Loucy (cell line): ENCODE measurements at regions not wholly inside any gene's neighbourhood (a gene's known extent, or its start where the extent isn't known, plus 50 kb on each side); places are given as distances from the start of the nearest gene placed in this dataset.

ENCODE experiments used
- EZH2phosphoT487 ChIP-seq: fragments of 200-600 bp; IDR thresholded peaks from 2 replicates; pipeline ENCODE4 v1.6.1; 2018; ENCODE audit warnings: antibody characterized with exemption, mild to moderate bottlenecking, moderate library complexity, borderline replicate concordance
- TF ChIP-seq, protein P1 (sequence below): fragments of 200-600 bp; sonication (generic); conservative IDR thresholded peaks from 2 replicates; pipeline ENCODE4 v1.5.1; 2014; ENCODE audit warnings: mild to moderate bottlenecking, antibody characterized with exemption, low read length

DNA sequence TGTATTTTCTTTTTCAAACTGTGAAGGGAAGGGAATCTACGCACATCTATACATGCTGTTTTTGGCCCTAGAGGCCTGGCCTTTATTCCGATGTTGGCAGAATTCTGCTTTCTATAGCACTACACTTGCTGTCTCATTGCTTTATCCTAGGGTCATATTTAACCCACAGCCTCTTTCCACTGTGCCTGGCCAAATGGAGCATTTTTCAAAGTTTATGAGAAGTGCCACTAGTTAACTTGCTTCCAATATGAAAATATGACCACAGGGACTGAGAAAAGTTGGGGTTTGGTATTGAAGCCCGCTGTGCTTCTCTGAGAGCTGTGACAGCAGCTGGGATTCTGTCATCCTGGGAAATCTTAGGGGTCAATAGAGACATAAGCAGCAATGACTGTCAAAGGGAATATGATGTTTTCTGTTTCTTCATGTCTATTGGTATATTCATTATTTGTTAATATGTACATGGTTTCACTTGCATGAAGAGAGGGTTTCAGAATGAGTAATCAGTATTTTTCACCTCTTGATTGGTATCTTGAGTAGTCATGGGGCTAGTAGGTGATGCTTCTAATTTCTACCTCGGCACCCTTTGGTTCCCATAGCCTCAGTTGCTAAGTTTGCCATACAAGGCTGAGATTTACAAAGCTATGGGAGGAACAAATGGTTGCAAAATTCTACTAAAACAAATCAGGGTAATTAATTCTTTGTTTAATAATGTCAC is 275.8 kb upstream of the RBMS3 start:
- TF ChIP-seq, protein P1, sequence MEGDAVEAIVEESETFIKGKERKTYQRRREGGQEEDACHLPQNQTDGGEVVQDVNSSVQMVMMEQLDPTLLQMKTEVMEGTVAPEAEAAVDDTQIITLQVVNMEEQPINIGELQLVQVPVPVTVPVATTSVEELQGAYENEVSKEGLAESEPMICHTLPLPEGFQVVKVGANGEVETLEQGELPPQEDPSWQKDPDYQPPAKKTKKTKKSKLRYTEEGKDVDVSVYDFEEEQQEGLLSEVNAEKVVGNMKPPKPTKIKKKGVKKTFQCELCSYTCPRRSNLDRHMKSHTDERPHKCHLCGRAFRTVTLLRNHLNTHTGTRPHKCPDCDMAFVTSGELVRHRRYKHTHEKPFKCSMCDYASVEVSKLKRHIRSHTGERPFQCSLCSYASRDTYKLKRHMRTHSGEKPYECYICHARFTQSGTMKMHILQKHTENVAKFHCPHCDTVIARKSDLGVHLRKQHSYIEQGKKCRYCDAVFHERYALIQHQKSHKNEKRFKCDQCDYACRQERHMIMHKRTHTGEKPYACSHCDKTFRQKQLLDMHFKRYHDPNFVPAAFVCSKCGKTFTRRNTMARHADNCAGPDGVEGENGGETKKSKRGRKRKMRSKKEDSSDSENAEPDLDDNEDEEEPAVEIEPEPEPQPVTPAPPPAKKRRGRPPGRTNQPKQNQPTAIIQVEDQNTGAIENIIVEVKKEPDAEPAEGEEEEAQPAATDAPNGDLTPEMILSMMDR, result no peak
- TF ChIP-seq EZH2phosphoT487, result no peak
